ENCODE measurements at regions not wholly inside any gene's neighbourhood (a gene's known extent, or its start where the extent isn't known, plus 50 kb on each side); places are given as distances from the start of the nearest gene placed in this dataset.

DNA sequence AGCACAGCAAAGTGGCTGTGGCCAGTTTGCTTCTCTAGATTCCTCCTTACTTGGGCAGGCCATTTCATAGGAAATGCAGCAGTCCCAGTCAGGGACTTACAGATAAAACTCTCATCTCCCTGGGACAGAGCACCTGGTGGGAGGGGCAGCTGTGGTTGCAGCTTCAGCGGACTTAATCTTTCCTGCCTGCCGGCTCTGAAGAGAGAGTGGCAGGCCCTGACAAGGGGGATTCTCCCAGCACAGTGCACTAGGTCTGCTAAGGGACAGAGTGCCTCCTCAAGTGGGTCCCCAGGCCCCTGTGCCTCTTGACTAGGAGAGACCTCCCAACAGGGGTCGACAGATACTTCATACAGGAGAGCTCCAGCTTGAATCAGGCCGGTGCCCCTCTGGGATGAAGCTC lies 1649.1 kb downstream of the LRRC4C start:
- Histone ChIP-seq H3K36me3 (ENCODE audit: control insufficient read depth, insufficient read depth, low read length) (no peaks in the 10 kb centered on the region), H2BK120ac (ENCODE audit: low read depth, low read length) (no peak overlapping the region), H3K18ac (ENCODE audit: low read length) (no peak overlapping the region), H2BK15ac (replicated peaks; ENCODE audit: low read depth) (no peak overlapping the region), H3K79me1 (ENCODE audit: low read length) (no peaks in the 10 kb centered on the region), H3K4ac (ENCODE audit: low read depth, low read length) (no peak overlapping the region), H4K5ac (ENCODE audit: low read length) (no peak overlapping the region), H3K56ac (ENCODE audit: low read length) (no peak overlapping the region), H3K27ac (ENCODE audit: low read depth, low read length) (no peak overlapping the region), H2AK5ac (ENCODE audit: low read length) (no peak overlapping the region), H3K9ac (ENCODE audit: low read length) (no peak overlapping the region), H3K27me3 (ENCODE audit: insufficient read depth, low read length, poor library complexity) (no peaks in the 10 kb centered on the region), H3K79me2 (ENCODE audit: control insufficient read depth, insufficient read depth, low read length) (no peaks in the 10 kb centered on the region), H3K23ac (ENCODE audit: low read length) (no peak overlapping the region), H3K4me2 (ENCODE audit: low read length) (no peak overlapping the region), H3K4me3 (ENCODE audit: low read length) (no peak overlapping the region), H4K8ac (ENCODE audit: low read depth, low read length) (no peak overlapping the region), H2BK5ac (ENCODE audit: low read length) (no peak overlapping the region), H3K4me1 (ENCODE audit: control insufficient read depth, low read depth, low read length) (no peaks in the 10 kb centered on the region)
- no CpG with 5 or more reads among the region's 4 CpGs for WGBS (ENCODE audit: extremely low coverage, insufficient coverage, low lambda C conversion rate)
- DNase-seq: peak; percentile 27

DNA sequence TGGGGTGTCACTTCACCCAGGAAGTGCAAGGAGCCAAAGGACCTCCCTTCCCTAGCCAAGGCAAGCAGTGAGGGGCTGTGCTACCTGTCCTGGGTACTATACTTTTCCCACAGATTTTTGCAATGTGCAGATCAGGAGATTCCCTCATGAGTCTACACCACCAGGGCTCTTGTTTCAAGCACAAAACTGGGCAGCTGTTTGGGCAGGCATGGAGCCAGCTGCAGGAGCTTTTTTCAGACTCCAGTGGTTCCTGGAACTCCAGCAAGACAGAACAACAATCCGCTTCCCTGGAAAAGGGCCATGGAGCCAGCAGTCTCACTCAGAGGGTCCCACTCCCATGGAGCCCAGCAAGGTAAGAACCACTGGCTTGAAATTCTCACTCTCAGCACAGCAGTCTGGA lies 1649.6 kb downstream of the LRRC4C start:
- Histone ChIP-seq H3K4me2 (ENCODE audit: low read length) (no peak overlapping the region), H3K27ac (ENCODE audit: low read depth, low read length) (no peak overlapping the region), H3K56ac (ENCODE audit: low read length) (no peak overlapping the region), H3K9ac (ENCODE audit: low read length) (no peak overlapping the region), H3K4ac (ENCODE audit: low read depth, low read length) (no peak overlapping the region), H2AK5ac (ENCODE audit: low read length) (no peak overlapping the region), H4K5ac (ENCODE audit: low read length) (no peak overlapping the region), H3K4me1 (ENCODE audit: control insufficient read depth, low read depth, low read length) (no peaks in the 10 kb centered on the region), H3K23ac (ENCODE audit: low read length) (no peak overlapping the region), H3K79me2 (ENCODE audit: control insufficient read depth, insufficient read depth, low read length) (no peaks in the 10 kb centered on the region), H2BK120ac (ENCODE audit: low read depth, low read length) (no peak overlapping the region), H3K36me3 (ENCODE audit: control insufficient read depth, insufficient read depth, low read length) (no peaks in the 10 kb centered on the region), H3K27me3 (ENCODE audit: insufficient read depth, low read length, poor library complexity) (no peaks in the 10 kb centered on the region), H3K4me3 (ENCODE audit: low read length) (no peak overlapping the region), H2BK15ac (replicated peaks; ENCODE audit: low read depth) (no peak overlapping the region), H4K8ac (ENCODE audit: low read depth, low read length) (no peak overlapping the region), H3K79me1 (ENCODE audit: low read length) (no peaks in the 10 kb centered on the region), H2BK5ac (ENCODE audit: low read length) (no peak overlapping the region), H3K18ac (ENCODE audit: low read length) (no peak overlapping the region)
- DNase-seq: no peak
- WGBS (ENCODE audit: extremely low coverage, insufficient coverage, low lambda C conversion rate): no CpG with 5 or more reads among the region's 1 CpG

DNA sequence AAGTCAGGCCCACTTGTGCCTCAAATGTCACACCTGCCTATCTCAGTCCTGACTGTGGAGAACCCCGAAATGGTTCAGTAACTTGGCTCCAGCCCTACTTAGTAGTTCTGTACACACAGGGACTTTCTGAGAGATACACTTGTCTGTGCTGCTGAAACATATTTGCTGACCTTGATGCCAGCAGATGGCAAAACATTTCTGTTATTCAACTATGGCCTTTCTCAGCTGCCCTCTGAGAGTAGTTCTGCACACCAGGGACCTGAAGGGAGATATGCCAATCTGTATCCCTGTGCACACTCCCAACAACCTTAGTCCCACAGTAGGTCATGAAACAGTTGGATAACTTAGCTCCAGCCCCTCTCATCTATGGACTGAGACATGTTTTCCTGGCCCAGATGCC lies 1651.5 kb downstream of the LRRC4C start:
- no peak overlapping the region for H3K4me3 ChIP-seq (ENCODE audit: low read length)
- H3K18ac ChIP-seq (ENCODE audit: low read length): no peak overlapping the region
- H3K4me2 ChIP-seq (ENCODE audit: low read length): no peak overlapping the region
- no peaks in the 10 kb centered on the region for H3K36me3 ChIP-seq (ENCODE audit: control insufficient read depth, insufficient read depth, low read length)
- H2BK15ac ChIP-seq (replicated peaks; ENCODE audit: low read depth): no peak overlapping the region
- H3K27ac ChIP-seq (ENCODE audit: low read depth, low read length): no peak overlapping the region
- H3K4ac ChIP-seq (ENCODE audit: low read depth, low read length): no peak overlapping the region
- WGBS (ENCODE audit: extremely low coverage, insufficient coverage, low lambda C conversion rate): no CpG with 5 or more reads among the region's 1 CpG
- no peak overlapping the region for H2AK5ac ChIP-seq (ENCODE audit: low read length)
- no peak overlapping the region for H3K9ac ChIP-seq (ENCODE audit: low read length)
- no peak overlapping the region for H3K23ac ChIP-seq (ENCODE audit: low read length)
- H3K27me3 ChIP-seq (ENCODE audit: insufficient read depth, low read length, poor library complexity): no peaks in the 10 kb centered on the region
- no peaks in the 10 kb centered on the region for H3K79me2 ChIP-seq (ENCODE audit: control insufficient read depth, insufficient read depth, low read length)
- no peak overlapping the region for H4K5ac ChIP-seq (ENCODE audit: low read length)
- H3K4me1 ChIP-seq (ENCODE audit: control insufficient read depth, low read depth, low read length): no peaks in the 10 kb centered on the region
- no peak overlapping the region for H4K8ac ChIP-seq (ENCODE audit: low read depth, low read length)
- no peak for DNase-seq
- H2BK5ac ChIP-seq (ENCODE audit: low read length): no peak overlapping the region
- no peak overlapping the region for H3K56ac ChIP-seq (ENCODE audit: low read length)
- H3K79me1 ChIP-seq (ENCODE audit: low read length): no peaks in the 10 kb centered on the region
- H2BK120ac ChIP-seq (ENCODE audit: low read depth, low read length): no peak overlapping the region

DNA sequence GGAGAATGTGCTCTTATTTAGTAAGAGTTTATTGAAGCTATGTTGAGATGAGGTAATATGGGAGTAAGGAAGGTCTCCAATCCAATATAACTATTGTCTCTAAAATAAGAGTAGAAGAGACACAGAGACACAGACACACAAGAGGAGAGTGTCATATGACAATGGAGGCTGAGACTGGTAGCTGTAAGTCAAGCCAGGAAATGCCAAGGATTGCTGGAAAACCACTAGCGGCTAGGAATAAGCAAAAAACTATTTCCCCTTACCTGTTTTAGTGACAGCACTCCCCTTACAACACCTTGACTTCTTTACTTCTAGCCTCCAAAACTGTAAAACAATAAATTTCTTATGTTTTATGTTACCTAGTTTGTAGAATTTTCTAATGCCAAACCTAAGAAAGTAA lies 1652.8 kb downstream of the LRRC4C start:
- Histone ChIP-seq H3K4ac (ENCODE audit: low read depth, low read length) (no peak overlapping the region), H3K9ac (ENCODE audit: low read length) (no peak overlapping the region), H2BK120ac (ENCODE audit: low read depth, low read length) (no peak overlapping the region), H3K27me3 (ENCODE audit: insufficient read depth, low read length, poor library complexity) (no peaks in the 10 kb centered on the region), H3K18ac (ENCODE audit: low read length) (no peak overlapping the region), H3K23ac (ENCODE audit: low read length) (no peak overlapping the region), H3K27ac (ENCODE audit: low read depth, low read length) (no peak overlapping the region), H4K5ac (ENCODE audit: low read length) (no peak overlapping the region), H2AK5ac (ENCODE audit: low read length) (no peak overlapping the region), H3K36me3 (ENCODE audit: control insufficient read depth, insufficient read depth, low read length) (no peaks in the 10 kb centered on the region), H3K56ac (ENCODE audit: low read length) (no peak overlapping the region), H3K79me1 (ENCODE audit: low read length) (no peaks in the 10 kb centered on the region), H3K4me1 (ENCODE audit: control insufficient read depth, low read depth, low read length) (no peaks in the 10 kb centered on the region), H3K4me3 (ENCODE audit: low read length) (no peak overlapping the region), H3K4me2 (ENCODE audit: low read length) (no peak overlapping the region), H2BK5ac (ENCODE audit: low read length) (no peak overlapping the region), H2BK15ac (replicated peaks; ENCODE audit: low read depth) (no peak overlapping the region), H3K79me2 (ENCODE audit: control insufficient read depth, insufficient read depth, low read length) (no peaks in the 10 kb centered on the region), H4K8ac (ENCODE audit: low read depth, low read length) (no peak overlapping the region)
- WGBS (ENCODE audit: extremely low coverage, insufficient coverage, low lambda C conversion rate): no CpG with 5 or more reads among the region's 1 CpG
- peak; percentile 42 for DNase-seq

DNA sequence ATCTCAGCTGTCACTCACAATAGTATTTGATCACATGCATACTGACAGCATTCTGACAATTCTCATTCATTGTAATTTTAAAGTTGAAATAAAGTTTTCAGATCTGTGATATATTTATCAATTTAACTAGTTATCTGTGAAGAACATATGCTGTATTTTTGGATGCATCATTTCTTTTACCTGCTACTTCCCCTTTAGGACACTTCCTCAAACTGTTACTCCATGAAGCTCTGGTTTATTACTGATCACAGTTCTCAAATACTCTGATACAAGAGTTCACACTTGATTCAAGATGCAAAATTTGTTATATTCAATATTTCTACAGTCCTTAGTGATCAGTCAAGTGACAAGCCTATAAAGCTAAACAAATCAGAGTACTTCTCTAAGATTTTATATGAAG lies 1655.2 kb downstream of the LRRC4C start:
- Histone ChIP-seq H4K5ac (ENCODE audit: low read length) (no peak overlapping the region), H3K9ac (ENCODE audit: low read length) (no peak overlapping the region), H3K56ac (ENCODE audit: low read length) (no peak overlapping the region), H3K18ac (ENCODE audit: low read length) (no peak overlapping the region), H3K79me1 (ENCODE audit: low read length) (no peaks in the 10 kb centered on the region), H2BK5ac (ENCODE audit: low read length) (no peak overlapping the region), H3K4ac (ENCODE audit: low read depth, low read length) (no peak overlapping the region), H3K27me3 (ENCODE audit: insufficient read depth, low read length, poor library complexity) (no peaks in the 10 kb centered on the region), H2BK15ac (replicated peaks; ENCODE audit: low read depth) (no peak overlapping the region), H3K79me2 (ENCODE audit: control insufficient read depth, insufficient read depth, low read length) (no peaks in the 10 kb centered on the region), H2AK5ac (ENCODE audit: low read length) (no peak overlapping the region), H3K27ac (ENCODE audit: low read depth, low read length) (no peak overlapping the region), H3K4me1 (ENCODE audit: control insufficient read depth, low read depth, low read length) (no peaks in the 10 kb centered on the region), H4K8ac (ENCODE audit: low read depth, low read length) (no peak overlapping the region), H2BK120ac (ENCODE audit: low read depth, low read length) (no peak overlapping the region), H3K4me2 (ENCODE audit: low read length) (no peak overlapping the region), H3K4me3 (ENCODE audit: low read length) (no peak overlapping the region), H3K23ac (ENCODE audit: low read length) (no peak overlapping the region), H3K36me3 (ENCODE audit: control insufficient read depth, insufficient read depth, low read length) (no peaks in the 10 kb centered on the region)
- DNase-seq: no peak

DNA sequence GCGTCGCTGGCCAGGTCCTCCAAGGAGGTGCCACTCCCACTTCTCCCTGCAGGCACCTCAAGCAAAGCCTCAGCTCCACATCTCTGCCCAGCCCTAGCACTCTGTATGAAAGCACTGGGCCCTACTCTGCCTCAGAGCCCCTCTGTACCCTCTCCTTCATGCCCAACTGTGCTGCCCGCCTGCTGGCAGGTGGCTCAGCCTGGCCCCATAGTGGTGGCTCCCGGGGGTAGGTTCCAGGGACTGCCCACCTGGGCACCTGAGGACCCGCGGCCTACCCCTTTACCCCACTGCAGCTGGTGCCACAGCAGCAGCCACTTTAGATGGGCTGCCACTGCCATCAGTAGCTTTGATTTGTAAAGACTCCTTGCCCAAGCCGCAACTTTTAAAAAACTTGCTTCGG lies 1672.8 kb downstream of the LRRC4C start:
- Histone ChIP-seq H3K4ac (ENCODE audit: low read depth, low read length) (no peak overlapping the region), H2AK5ac (ENCODE audit: low read length) (no peak overlapping the region), H3K9ac (ENCODE audit: low read length) (no peak overlapping the region), H3K27me3 (ENCODE audit: insufficient read depth, low read length, poor library complexity) (no peaks in the 10 kb centered on the region), H2BK5ac (ENCODE audit: low read length) (no peak overlapping the region), H2BK120ac (ENCODE audit: low read depth, low read length) (no peak overlapping the region), H3K79me2 (ENCODE audit: control insufficient read depth, insufficient read depth, low read length) (no peaks in the 10 kb centered on the region), H3K79me1 (ENCODE audit: low read length) (no peaks in the 10 kb centered on the region), H3K4me3 (ENCODE audit: low read length) (no peak overlapping the region), H3K4me2 (ENCODE audit: low read length) (no peak overlapping the region), H3K4me1 (ENCODE audit: control insufficient read depth, low read depth, low read length) (no peaks in the 10 kb centered on the region), H3K23ac (ENCODE audit: low read length) (no peak overlapping the region), H3K36me3 (ENCODE audit: control insufficient read depth, insufficient read depth, low read length) (no peaks in the 10 kb centered on the region), H2BK15ac (replicated peaks; ENCODE audit: low read depth) (no peak overlapping the region), H3K27ac (ENCODE audit: low read depth, low read length) (no peak overlapping the region), H4K5ac (ENCODE audit: low read length) (no peak overlapping the region), H4K8ac (ENCODE audit: low read depth, low read length) (no peak overlapping the region), H3K18ac (ENCODE audit: low read length) (no peak overlapping the region), H3K56ac (ENCODE audit: low read length) (no peak overlapping the region)
- no CpG with 5 or more reads among the region's 8 CpGs for WGBS (ENCODE audit: extremely low coverage, insufficient coverage, low lambda C conversion rate)
- DNase-seq: no peak

All from mesendoderm (in vitro differentiated cells).